Umbilical cord (tissue), 1 donor: ENCODE measurements at regions not wholly inside any gene's neighbourhood (a gene's known extent, or its start where the extent isn't known, plus 50 kb on each side); places are given as distances from the start of the nearest gene placed in this dataset.

ENCODE experiments used
- DNase-seq: peaks from one replicate; pipeline ENCODE4 v3.0.0-alpha.2; 2015; ENCODE audit warnings: low spot score

DNA sequence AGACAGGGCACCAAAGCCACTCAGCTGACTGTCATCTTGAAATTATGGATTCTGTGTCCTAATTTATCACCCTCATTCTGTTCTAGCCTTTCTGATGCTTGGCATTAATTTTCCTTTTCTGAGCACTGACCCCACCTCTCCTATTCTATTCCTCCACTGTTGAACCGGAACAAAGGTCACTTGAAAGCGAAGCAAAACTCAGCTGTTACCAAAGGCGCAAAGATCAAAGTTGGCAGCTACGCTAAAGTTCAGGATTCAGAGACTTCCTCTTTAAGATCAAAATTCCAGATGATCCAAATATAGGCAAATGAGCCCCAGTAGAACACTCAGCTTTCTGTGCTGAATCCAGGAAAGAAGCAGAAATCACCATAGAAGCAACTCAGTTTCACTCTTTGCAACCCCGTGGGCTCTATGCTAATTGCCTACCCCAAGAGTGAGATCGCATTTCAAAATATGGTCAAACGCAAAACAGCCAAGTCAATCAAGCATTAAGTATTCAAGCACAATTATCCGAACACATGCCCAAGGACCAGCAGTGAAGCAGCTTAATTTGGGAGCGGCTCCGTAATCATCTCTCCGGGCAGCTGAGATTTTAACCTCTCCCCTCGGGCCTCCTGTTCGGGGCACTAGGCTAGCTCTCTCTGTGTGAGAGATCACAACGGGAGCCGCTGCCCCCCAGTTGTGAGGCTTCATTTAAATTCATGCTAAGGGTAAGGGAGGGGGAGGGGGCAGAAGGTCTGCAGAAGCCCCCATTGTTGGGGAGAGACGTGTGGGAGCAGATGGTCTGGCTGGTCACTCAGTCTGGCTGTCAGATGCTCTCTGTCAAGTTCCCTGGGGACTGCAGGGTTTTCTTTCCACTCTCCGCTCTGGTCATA, 288.6 kb downstream of the ELAVL2 start:
- DNase-seq: no peak

DNA sequence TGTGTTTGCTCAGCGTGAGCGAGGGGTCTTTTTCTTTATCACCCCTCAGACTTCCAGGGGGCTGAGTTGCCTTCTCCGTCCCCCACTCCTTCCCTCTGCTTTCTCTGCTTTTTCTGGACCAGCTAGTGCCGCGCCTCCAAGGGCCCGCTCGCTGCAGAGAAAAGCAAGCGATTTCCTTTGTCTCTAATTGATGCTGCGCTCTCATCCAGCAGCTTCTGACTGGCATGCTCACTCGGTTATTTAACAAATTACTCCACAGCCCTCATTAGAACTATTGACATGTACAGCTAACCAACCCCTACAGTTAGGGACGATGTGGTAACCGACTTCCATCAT, 288.0 kb downstream of the ELAVL2 start:
- no peak for DNase-seq

- DNase-seq: peak; percentile 36
Observed at GRCh38 chr9:23538461-23539003, 287.5 kb downstream of the ELAVL2 start.

GRCh38 chr9:23539311-23539710, 286.7 kb downstream of the ELAVL2 start:
- DNase-seq: no peak

DNA sequence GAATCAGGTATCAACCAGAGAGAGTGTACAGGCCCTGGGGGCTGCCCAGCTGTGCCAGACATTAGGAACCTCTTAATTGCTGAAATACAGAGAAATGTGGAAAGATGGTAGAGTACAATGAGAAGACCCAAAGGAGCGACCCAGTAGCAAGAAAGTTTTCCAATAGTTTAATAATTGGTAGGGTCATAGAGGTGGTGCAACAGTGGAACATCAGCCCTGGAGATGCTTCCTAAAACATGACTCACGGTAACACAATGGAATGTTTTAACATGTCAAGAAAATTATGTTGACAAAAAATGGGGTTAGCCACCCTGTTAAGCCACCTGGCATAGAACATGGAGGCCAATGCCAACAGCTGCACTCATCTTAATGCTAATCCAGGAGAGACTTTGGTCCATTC, 284.1 kb downstream of the ELAVL2 start:
- DNase-seq: no peak

DNA sequence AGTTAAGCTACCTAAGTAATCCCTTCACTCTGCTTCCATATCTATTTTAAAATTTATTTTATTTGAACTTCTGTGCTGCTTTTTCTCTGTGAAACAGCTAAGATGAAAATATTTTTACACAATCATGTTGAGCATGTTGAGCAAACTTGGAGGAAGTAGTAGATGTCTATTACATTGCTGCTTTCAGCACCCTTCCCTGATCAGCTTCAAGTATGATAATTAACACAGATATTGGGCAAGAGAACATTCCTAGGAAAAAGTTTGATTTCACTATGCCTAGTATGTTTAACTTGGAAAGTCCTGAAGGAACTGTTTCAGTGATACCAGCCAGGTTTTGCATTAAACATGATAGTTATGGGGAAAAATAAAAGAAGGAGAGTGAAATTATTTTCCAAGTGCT, 283.6 kb downstream of the ELAVL2 start:
- DNase-seq: no peak

DNA sequence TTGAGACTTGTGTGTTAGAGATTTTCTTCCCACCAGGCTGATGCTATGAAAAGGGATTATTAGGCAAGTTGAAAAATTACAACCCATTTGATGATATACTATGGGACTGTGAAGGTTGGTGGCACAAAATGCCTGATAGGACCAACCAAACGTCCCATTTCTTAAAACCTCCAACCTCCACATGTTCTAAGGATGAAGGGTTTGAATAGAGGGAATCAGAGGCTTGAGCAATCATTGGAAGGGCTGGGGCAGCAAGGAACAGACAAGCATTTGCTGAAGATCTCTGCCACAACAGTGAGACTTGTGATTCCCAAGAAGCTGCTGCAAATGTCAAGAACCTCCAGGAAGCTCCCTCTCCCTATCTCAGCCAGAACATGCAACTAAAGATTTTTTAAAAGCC, 283.1 kb downstream of the ELAVL2 start:
- DNase-seq: no peak

DNA sequence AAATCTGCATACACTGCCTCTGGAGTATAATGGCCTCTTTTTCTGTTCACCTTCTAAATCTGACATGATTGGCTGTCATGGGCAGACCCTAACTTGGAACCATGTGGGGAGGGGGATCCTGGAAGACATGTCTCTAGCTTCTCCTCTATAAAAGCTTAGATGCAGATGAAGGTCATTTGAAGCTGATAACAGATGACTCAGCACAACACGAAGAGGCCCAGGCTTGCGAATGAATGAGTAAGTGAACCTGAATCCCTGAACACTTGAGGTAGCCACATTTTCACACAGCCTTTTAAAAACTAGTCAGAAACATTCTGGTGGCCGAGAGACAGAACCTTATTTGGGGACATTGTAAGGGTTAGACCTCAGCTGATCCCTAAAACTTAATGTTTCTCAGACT, 282.6 kb downstream of the ELAVL2 start:
- no peak for DNase-seq

- DNase-seq: no peak
Observed at GRCh38 chr9:23545728-23546127, 280.3 kb downstream of the ELAVL2 start.

DNA sequence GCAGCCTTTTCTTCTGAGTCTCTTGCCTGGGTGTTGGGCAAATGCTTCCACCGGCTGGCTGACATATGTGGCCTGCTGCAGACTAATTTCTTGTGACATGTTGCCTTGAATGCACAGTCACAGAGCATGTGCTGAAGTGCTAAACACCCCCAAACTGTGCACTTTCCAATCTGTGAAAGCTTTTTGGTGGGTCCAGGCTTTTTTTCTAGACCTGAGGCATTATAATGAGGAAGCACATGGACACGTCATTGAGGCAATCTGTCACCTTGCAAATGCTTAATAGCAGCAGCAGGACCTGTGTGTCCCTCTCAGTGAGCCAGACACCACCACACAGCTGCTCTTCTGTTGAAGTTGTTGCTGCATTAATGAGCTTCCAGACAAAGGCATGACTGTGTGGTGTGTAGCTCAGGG, 274.7 kb downstream of the ELAVL2 start:
- no peak for DNase-seq

- no peak for DNase-seq
Observed at GRCh38 chr9:23551929-23552707, 273.9 kb downstream of the ELAVL2 start.

DNA sequence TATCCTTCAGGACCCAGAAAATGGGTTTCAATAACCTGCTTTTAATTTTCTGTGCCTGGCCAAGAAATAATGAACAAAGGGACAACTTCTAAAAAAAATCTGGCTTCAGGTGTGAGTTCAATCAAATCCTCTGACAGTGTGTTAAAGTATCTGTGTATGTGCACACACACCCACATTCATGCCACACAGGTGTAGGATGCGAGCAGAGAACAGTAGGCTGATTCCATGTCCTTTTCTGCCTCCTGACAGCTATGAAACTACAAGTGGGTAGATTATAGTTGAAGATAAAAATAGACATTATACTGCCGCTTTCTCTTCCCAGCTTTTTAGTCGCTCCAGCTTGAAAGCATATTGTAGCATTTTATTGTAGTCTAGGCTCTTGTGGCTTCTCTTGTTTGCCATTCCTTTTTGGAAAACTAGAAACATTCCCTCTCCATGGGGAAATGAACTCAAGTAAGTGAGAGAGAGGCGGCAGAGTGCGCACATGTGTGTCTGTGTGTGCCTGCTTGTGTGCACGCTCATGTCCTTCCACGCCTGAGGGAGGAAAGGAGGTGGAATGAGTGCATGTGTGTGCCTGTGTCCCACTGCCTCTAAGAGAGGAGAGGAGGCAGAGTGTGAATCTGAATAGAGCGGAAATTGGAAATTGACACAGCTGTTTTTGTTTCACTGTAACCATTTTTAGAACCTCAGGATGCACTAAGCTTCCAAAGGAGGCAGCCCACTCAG, 273.0 kb downstream of the ELAVL2 start:
- DNase-seq: no peak

- DNase-seq: no peak
Observed at GRCh38 chr9:23554686-23555085, 271.4 kb downstream of the ELAVL2 start.

DNA sequence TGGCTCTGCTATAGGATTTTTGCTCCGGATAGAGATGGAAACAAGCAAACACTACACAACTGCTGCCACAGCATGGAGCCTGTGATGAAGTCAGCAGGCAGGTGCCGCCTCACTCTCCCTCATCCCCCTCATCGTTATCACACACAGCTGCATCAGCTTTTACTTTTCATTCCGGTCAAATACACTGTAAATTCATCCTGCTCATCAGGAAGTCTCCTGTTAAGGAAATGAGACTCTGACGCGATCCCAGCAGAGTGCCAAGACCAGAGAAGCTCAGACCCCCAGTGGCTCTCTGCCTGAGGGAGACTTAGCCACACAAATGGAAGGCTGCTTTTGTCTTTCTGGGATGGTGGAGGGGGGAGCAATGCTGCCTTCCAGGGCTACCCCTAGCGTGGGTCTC, 270.2 kb downstream of the ELAVL2 start:
- peak; percentile 10 for DNase-seq

DNA sequence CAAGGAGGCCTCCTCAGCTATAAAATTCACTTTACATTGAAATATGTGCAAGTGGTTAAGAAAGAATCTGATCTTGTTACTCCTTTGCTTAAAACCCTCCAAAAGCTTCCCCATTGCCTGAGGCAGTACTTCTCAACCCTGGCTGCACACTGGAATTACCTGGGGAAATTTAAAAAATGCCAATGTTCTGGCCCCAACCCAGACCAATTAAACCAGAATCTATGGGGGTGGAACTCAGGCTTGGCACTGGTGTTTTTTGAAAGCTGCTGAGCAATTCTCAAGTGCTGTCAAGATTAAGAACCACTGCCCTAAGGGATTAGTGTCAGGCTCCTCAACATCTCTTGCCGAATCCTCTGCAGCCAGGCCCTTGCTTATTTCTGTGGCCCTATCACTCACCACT, 269.6 kb downstream of the ELAVL2 start:
- DNase-seq: peak; percentile 28

DNA sequence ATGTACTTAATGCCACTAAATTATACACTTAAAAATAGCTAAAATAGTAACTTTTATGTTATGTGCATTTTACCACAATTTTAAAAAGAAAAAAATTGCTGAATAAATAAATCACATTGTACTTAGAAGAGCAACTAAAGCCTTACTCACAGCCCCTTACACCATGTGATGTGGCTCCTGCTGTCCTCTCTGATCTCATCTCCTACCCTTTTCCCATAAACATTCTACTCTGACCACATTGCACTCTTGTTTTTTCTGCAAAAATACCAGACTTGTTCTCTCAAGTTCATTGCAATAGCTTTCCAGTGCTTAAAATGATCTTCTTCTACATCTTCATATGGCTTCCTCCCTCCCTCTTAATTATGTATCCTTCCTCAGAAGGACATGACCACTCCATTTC, 268.4 kb downstream of the ELAVL2 start:
- no peak for DNase-seq

DNA sequence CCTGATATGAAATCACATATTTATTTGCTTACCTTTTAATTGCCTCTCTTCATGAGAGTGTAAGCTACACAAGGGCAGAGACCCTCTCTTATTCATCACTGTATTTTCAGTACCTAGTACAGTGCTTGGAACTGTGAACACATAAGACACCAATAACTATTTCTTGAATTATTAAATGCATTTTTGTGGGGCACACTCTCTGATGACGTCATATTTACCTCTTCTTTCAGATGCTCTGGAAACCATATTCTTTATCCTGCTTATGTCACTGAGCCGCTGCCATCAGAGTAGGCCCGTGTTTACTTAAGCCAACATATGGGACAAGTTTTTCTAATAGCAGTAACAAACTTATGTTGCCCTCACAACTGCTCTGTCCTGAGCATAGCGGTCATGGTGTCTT, 266.5 kb downstream of the ELAVL2 start:
- DNase-seq: no peak

- peak; percentile 71 for DNase-seq
Observed at GRCh38 chr9:23563517-23563916, 262.5 kb downstream of the ELAVL2 start.

GRCh38 chr9:23567516-23568165, 258.4 kb downstream of the ELAVL2 start:
- DNase-seq: peak; percentile 35

DNA sequence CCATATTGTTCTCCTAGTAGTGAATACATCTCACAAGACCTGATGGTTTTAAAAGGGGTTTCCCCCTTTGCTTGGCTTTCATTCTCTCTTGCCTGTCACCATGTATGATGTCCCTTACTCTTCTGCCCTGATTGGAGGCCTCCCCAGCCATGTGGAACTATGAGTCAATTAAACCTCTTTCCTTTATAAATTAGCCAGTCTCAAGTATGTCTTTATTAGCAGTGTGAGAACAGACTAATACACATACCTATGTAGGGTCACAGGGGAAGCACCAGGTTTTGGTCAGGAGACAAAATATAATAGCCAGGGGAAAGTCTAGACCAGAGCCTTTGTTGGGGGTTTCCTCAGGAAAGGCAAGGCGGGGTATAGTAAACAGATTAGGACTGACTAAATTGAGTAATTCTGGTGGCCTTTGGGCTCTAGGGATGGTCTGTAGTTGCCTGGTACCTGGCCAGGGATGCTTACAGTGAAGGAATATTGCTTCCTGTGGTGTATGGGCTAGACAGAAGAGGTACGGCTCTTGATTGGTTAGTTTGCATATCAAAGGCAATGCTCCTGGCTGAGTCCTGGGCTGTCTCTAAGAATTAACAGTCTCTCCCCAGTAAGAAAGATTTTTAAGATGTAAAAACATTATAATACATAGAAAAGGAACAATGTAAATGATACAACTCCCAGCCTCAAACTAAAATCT, 254.5 kb downstream of the ELAVL2 start:
- DNase-seq: no peak

DNA sequence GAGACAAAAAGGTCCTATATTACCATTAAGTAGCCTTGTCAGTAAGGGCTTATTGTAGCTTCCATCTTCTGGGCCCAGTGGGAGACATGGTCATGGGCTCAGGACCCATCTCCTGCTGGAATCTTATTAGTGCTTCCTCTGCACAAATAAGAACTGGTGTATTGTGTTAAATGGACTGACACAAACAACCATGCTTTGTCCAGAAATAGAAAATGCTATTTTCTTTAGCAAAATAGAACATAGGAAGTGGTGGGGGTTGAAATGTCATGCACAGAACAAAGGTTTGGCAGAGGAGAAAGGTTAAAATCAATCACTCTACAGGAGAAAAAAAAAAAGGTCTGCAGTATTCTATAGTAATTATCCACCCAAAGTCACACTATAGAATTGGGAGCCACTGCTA, 252.2 kb downstream of the ELAVL2 start:
- no peak for DNase-seq
